Stimulated activated CD8-positive, alpha-beta memory T cell treated with anti-CD3 and anti-CD28 coated beads, Interleukin-7, amount 100 ng/mL, for 4 hours (primary cell): ENCODE measurements at regions not wholly inside any gene's neighbourhood (a gene's known extent, or its start where the extent isn't known, plus 50 kb on each side); places are given as distances from the start of the nearest gene placed in this dataset.
"Not testable (repeated sequence)": the region's sequence is repeated elsewhere in the genome, so short reads cannot be mapped to it uniquely, and the experiment has no call there.

Experiments
- DNase-seq, 2 donors: peaks; one replicate each; pipeline ENCODE4 v3.0.0-alpha.2; 2020; ENCODE audit warnings: low read depth in 2 of 2

GRCh38 chr20:16864069-16864468 lies 115.9 kb downstream of the OTOR start:
- DNase-seq: no peak

- no peak for DNase-seq
These were observed 116.8 kb downstream of the OTOR start for GRCh38 chr20:16864963-16865362.

DNA sequence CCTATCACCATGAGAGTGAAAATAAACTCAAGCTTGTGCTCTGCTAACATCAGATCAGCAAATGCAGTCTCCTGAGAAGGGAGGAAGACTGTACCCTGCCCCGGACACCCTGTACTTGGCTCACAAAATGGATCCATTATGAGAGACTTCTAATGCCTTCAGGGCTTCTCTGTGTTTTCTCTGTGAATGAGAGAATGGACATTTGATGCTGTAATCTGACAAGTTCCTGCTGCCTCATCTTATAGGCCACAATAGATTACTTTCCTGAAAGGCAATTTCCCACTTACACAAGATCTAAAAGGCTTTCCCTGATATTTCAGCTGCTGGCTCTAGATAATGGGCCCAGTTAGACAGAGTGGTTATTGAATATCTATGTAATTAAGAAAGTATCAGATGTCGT lies 117.2 kb downstream of the OTOR start:
- no peak for DNase-seq

GRCh38 chr20:16873124-16873523 lies 125.0 kb downstream of the OTOR start:
- not testable (repeated sequence) for DNase-seq

- no peak for DNase-seq
These were observed 128.9 kb downstream of the OTOR start for GRCh38 chr20:16877053-16877554.

- DNase-seq: no peak
These were observed 137.6 kb downstream of the OTOR start for GRCh38 chr20:16885746-16886145.

DNA sequence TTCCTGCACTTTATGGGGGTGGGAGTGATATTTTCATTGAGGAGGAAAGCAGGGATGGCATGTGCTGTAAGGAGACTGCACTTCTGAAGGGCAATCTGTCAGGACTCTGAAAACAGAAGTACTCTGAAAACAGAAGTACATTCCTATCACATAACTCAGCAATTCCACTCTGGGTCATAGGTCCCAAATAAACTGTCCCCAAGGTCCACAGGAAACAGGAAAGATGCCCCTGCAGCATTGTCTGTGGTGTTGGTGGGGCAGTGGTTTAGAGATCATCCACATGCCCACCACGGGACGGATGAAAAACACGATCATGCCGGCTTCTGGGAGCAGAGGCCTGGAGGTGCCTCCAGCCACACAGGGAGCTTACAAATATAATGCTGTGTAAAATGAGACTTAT lies 150.3 kb downstream of the OTOR start:
- no peak for DNase-seq

GRCh38 chr20:16902662-16903061 lies 154.5 kb downstream of the OTOR start:
- no peak for DNase-seq

DNA sequence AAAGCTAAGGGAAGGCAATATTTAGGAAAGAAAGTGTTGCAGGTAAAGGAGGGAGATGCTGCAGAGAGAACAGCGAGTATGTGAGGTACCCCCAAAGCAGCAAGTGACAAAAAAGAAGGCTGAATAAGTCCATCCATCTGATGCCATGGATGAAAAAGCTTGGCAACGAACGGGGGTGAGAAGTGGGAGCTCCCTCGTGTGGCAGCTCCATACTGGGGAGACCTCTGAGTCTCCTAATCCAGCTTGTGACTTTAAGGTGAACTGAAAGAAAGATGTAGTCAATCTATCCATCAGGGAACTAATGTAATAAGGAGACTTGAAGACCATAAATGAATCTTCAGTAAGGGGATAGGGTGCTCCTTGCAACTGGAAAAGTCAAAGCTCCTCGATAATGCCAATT lies 156.6 kb downstream of the OTOR start:
- no peak for DNase-seq

DNA sequence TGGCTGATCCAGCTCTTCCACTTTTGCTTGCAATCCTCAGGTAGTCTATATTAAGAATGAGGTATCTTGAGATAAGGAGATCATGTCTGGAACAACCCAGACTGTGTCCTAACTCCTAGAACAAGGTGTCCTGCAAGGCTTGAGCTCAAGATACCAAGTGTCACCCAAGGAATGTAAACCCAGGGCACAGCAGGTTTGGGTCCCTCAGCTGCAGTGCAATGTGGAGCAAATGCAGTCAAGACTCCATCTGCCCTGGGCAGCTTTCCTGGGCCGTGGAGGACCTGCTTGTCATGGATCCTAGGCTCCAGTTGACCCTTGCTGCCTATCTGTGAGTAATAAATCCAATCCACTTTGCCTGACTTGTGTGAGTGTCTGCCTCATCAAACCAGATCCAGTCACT lies 166.1 kb downstream of the OTOR start:
- no peak for DNase-seq

DNA sequence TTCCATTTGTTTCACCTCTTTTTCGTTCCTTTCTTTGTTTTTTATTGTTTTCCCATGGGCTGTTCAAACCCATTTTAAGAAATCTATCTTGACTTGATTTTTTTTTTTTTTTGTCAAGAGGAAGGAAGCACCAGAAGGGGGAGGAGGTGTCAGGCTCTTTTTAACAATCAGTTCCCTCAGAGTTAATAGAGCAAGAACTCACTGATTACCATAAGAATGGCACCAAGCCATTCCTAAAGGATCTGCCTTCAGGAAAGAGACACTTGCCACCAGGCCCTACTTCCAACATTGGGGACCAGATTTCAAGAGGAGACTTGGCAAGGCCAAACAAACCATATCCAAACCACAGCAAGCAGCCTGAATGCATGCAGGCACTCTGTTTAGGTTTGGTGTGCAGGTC lies 168.0 kb downstream of the OTOR start:
- DNase-seq: no peak

DNA sequence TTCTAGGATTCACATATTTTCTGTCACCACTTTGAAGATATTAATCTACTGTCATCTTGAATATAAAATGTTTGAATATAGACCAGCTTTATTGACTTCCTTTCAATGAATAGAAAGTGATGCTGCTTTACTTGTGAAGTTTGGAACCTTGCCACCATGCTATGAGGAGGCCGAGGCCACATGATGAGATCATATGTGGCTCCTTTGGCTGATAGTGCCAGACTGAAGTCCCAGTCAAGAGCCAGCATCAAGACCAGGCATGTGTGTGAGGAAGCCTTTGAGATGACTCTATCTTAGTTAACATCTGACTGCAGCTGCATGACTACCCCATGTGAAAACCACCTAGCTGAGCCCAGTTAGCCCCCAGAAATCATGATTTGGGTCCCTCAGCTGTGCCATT lies 169.5 kb downstream of the OTOR start:
- DNase-seq: no peak

GRCh38 chr20:16918366-16918765 lies 170.2 kb downstream of the OTOR start:
- no peak for DNase-seq

GRCh38 chr20:16919841-16920240 lies 171.7 kb downstream of the OTOR start:
- no peak for DNase-seq

DNA sequence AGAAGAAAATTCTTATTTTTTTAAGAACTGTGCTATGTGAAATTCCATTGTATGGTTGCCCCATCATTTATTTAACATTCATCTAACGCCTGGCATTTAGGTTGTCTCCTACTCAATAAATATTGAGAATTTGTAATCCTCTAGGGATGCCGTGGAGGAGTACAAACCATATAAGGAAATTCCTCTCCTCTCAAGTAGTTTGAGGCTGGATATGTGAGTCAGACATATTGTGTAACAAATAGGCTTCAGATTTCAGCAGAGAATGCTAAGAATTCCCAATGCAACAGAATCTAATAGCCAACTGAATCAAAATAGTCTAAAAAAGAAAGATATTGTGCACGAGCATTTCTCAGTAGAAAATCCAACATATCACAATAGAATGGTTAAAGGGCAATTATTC lies 174.7 kb downstream of the OTOR start:
- no peak for DNase-seq

- no peak for DNase-seq
These were observed 178.7 kb downstream of the OTOR start for GRCh38 chr20:16926626-16927430.

DNA sequence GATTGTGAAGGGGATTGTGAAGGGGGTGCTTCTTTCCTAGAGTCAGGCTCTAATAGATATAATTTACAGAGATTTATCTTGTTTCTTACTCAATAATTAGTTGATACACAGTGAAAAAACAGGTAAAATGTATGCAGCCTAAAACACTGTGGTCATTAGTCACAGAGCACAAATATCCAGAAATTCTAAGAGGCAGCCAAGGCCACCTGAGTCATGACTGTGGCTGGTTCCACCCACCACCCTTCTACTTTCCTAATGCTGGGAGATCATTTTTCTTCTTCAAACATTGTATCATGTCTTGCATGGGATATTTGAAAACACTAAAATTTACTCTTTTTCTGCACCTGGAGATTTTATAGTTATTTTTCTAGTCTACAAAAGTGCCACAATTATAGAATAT lies 181.6 kb downstream of the OTOR start:
- no peak for DNase-seq

DNA sequence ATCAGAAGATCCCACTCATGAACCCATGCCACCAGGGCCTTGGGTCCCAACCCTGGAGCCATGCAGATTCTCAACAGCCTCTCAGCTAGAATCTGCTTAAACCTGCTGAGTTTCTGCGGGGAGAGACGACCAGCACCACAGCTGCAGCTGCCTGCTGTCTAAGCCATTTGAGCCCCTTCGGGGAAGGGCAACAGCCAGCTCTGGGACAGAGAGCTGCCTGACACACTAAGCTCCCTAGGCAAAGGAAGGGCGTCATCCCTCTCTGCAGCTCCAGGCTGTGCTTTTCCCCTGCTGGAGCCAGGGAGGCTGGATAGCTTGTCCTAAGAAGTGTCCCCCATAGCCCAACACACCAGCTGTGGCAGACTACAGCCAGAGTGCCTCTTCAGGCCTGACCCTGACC lies 182.5 kb downstream of the OTOR start:
- DNase-seq: no peak

DNA sequence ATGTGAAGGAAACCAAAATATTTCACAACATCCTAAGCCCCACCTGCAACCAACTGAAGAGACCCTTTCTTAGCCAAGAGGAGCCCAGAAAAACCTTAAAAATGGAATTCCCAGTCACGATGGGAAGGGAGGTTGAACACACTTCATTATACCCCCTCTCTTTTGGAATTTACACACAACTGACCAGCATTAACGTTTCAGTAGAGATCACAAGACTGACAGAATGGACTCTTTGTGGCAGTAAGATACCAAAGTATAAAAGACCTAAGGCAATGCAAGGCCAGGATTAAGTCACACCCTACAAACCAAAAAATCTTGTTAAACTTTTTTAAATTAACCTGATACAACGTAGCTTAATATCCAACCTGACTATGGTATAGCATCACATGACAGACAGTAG lies 190.9 kb downstream of the OTOR start:
- DNase-seq: no peak

DNA sequence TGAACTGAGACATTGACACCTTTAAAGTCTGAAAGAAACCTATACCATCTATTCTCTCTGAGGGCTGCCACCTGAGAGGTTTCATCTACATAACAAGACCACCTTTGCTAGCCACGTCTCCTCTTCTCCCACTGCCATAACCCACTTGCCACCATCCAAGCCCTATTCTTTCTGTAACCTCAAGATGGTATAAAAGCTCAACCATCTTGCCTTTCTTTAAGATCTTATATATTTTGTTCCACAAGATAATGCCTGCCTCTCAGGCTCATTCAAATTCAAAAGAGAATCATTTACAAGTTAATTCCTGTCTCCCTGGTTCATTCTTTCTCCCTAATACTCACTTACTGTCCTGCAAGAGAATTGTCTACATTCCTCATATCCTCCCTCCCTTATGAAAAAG lies 192.5 kb downstream of the OTOR start:
- DNase-seq: no peak

- no peak for DNase-seq
These were observed 193.9 kb downstream of the OTOR start for GRCh38 chr20:16942051-16942450.

GRCh38 chr20:16942756-16943155 lies 194.6 kb downstream of the OTOR start:
- DNase-seq: no peak

DNA sequence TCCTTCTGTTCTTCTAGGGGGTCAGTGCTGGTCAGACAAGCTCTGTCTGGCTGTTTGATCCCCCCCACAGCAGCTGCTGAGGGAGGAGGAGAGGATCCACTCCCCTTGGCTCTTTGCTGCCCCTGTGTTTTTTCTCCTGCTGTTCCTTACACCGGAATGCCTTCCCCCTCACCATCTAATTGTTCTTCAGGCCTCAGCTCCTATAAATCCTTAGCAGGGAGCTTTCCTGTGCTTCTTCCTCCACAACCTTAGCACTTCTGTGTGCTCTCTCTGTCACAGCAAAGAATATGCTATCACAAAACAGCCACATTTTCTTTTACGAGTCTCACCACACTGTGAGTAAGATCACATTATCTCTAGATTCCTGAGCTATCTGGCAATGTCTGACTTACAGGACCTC lies 196.6 kb downstream of the OTOR start:
- no peak for DNase-seq

DNA sequence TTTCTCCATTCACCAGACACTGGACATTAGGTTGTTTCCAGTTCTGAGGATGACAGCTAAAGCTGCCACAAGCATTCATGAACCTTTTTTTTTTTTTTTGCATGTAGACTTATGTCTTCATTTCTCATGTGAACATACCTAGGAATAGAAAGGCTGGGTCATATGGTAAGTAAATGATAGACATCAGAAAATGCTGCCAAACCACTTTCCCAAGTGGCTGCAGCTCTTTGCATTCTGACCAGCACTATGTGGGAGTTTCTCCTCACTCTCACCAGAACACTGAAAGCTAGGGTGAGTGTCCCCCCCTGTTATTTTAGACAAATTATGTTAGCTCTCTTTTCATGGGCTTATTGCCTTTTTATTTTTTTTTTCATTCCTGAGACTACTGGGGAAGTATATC lies 197.5 kb downstream of the OTOR start:
- no peak for DNase-seq
